Heart right ventricle (tissue), 16 donors: ENCODE measurements at regions not wholly inside any gene's neighbourhood (a gene's known extent, or its start where the extent isn't known, plus 50 kb on each side); places are given as distances from the start of the nearest gene placed in this dataset.
A peak's percentile ranks its signal among the peaks of the same experiment; 100 is the strongest.

Experiments used
- ATAC-seq, 8 donors: fragments of 200-7000 bp; cut with Tn5 transposase; one replicate each; pipeline ENCODE4 v1.9.1; 2020; ENCODE audit warnings: mild to moderate bottlenecking in 8 of 8, moderate library complexity in 8 of 8, moderate number of reproducible peaks in 1 of 8
- DNase-seq, 2 donors: peaks; one replicate each; pipeline ENCODE4 v3.0.0-alpha.2; 2020
- H3K27ac ChIP-seq, 10 donors: fragments of 200-600 bp; sonication (generic) in 2 of 10; one replicate each; pipeline versions ENCODE4 v1.5.0 to v1.8.0; 2020 to 2022; ENCODE audit warnings: mild to moderate bottlenecking in 3 of 10
- H3K27me3 ChIP-seq, 7 donors: fragments of 200-600 bp; one replicate each; pipeline ENCODE4 v1.8.0; 2021 to 2022; ENCODE audit warnings: mild to moderate bottlenecking in 2 of 7
- H3K36me3 ChIP-seq, 9 donors: fragments of 200-600 bp; sonication (generic) in 1 of 9; one replicate each; pipeline versions ENCODE4 v1.5.0 to v1.8.0; 2020 to 2022; ENCODE audit warnings: mild to moderate bottlenecking in 2 of 9
- H3K4me1 ChIP-seq, 9 donors: fragments of 200-600 bp; sonication (generic) in 1 of 9; one replicate each; pipeline versions ENCODE4 v1.5.0 to v1.8.0; 2020 to 2022; ENCODE audit warnings: mild to moderate bottlenecking in 4 of 9
- H3K4me3 ChIP-seq, 10 donors: fragments of 200-600 bp; sonication (generic) in 2 of 10; one replicate each; pipeline versions ENCODE4 v1.5.0 to v1.8.0; 2020 to 2022; ENCODE audit warnings: mild to moderate bottlenecking in 7 of 10, moderate library complexity in 2 of 10
- H3K9me3 ChIP-seq, 11 donors: fragments of 200-600 bp in 10 of 11; sonication (generic) in 2 of 11; one replicate each; pipeline versions ENCODE4 v1.5.0 to v1.8.0; 2013 to 2022; ENCODE audit warnings: mild to moderate bottlenecking in 2 of 11, control low read depth in 1 of 11, moderate library complexity in 1 of 11
- WGBS, 2 donors: extraction: QIAGEN DNeasy Blood & Tissue Kit; methylation state at CpG; one replicate each; pipeline ENCODE4 v1.1.7; 2013; ENCODE audit warnings: inconsistent platforms in 1 of 2; 5-methylcytosine and 5-hydroxymethylcytosine counted together
- intact Hi-C, 10 donors: fragments of 100-400 bp; cut with DNase I; formaldehyde crosslinking; loops; one replicate each; pipeline versions ENCODE4 v1.11.1 to v1.14.2; 2022
- TF ChIP-seq, protein P1 (sequence below), 9 donors: fragments of 200-600 bp; sonication (generic) in 2 of 9; IDR thresholded peaks; one replicate each; pipeline versions ENCODE4 v1.5.0 to v1.8.0; 2021 to 2022; ENCODE audit warnings: antibody characterized with exemption in 9 of 9, mild to moderate bottlenecking in 5 of 9, moderate library complexity in 1 of 9
- donor health status: Arrhythmogenic right ventricular cardiomyopathy.
- donor health status: ischemic (EF 13 %, LVEDD 7.1; RV severe dilation, severe dysfunction).
- donor health status: healthy with polysubstance abuse.
- donor health status: DM: no; HTN: yes; CAD: no.
- donor health status: DM: no; HTN: no; CAD: no.
- donor health status: ischemic (EF 25% LVEDD 6.9; RV normal size, moderate dysfunction).
- donor health status: ischemic (EF 25% LVEDD 5.7; RV mildly dilated, moderate dysfunction).
- donor health status: healthy.
- donor health status: DM: yes; HTN: yes; CAD: no.
- donor health status: Ischemic cardiomyopathy.
- donor health status: ischemic (EF 35%, LVEDD 5.7; RV mildly dilated, moderate dysfunction).
- donor health status: nonischemic (EF 11% LVEDD 7.7; RV severe dilation, severe dysfunction).
- donor health status: DM: yes; HTN: yes; CAD: no.
- donor health status: PGD.
- donor health status: ischemic (EF 29% LVEDD 5.4; RV normal size, mild dysfunction).
- donor health status: nonischemic (EF 23%, LVEDD 6.1; RV moderate dilation, normal function).

DNA sequence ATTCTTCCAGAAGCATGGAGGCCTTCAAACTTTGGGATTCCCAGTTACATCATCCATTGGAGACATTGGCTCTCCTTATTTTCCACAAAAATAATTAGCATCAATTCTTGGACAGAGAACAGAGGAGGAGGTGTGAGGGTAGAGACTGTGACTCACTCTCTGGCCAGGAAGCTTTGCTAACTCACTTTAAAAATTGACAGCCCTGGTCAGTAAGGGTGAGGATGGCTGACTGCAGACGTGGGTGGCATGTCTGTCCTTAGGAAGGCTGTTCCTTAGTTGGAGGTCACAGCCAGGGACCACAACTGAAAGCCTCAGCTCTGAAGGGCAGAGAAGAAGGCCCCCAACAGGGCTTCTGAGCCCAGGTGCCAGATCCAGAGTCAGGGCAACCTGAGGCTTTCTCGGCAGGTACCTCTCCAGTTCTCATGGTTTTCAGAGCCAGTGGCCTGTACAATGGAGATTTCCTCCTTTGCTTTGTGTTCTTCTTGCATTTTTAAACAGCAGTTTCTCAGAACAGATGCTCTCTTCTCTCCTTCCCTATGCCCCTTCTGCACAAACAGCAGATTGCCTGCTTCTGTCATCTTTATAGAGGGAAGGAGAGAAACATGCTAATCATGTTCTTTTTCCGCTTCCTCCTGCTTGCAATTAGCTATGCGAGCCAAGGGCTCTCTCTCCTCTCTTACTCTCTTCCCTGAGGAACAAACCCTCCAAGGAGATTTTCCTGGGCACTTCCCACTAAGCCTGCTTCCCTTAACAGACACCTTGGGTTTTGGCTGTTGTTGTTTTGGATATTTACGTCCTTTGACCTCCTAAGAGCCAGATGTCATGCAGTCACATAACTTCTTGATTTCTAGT, 92.5 kb upstream of the ZNF366 start:
- DNase-seq (no peak), ATAC-seq (no peak)
- Histone ChIP-seq H3K27ac (peak overlapping the region in 1 of 10 donors; percentile 75), H3K4me3 (no peak overlapping the region), H3K27me3 (no peaks in the 10 kb centered on the region), H3K36me3 (no peaks in the 10 kb centered on the region), H3K4me1 (peaks cover 0 to 52% (median 18%) of the 10 kb centered on the region in 9 donors), H3K9me3 (peaks cover 0 to 10% (median 0%) of the 10 kb centered on the region in 11 donors)
- WGBS, 2 donors = 80 to 83% methylated on average over 5 of the region's 5 CpGs
- TF ChIP-seq, protein P1, sequence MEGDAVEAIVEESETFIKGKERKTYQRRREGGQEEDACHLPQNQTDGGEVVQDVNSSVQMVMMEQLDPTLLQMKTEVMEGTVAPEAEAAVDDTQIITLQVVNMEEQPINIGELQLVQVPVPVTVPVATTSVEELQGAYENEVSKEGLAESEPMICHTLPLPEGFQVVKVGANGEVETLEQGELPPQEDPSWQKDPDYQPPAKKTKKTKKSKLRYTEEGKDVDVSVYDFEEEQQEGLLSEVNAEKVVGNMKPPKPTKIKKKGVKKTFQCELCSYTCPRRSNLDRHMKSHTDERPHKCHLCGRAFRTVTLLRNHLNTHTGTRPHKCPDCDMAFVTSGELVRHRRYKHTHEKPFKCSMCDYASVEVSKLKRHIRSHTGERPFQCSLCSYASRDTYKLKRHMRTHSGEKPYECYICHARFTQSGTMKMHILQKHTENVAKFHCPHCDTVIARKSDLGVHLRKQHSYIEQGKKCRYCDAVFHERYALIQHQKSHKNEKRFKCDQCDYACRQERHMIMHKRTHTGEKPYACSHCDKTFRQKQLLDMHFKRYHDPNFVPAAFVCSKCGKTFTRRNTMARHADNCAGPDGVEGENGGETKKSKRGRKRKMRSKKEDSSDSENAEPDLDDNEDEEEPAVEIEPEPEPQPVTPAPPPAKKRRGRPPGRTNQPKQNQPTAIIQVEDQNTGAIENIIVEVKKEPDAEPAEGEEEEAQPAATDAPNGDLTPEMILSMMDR (IDR thresholded peaks at IDR 0.05) = no peak
- intact Hi-C loops = loop anchor here in 1 of 10 donors (10.0 kb wide), 1 partner anchor 215 kb away; the partner anchor contains the start of gene TNPO1

DNA sequence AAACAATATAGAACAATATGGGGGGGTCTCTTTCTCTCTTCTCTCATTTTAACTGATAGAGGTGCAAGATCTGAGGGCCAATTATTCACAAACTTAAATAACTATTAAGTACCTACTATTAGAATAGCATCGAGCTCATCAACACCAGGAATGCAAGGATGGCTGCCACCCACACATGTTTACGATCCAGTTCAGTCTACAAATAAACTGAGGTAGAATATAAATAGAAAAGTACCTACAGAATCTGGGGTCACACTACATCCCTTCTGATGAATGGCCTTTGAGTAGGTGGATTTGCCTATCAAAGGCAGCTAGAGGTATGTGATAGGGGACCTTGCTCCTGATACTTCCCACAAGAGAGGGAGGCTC, 91.8 kb upstream of the ZNF366 start:
- ATAC-seq (no peak), DNase-seq (no peak)
- Histone ChIP-seq H3K27me3 (no peaks in the 10 kb centered on the region), H3K27ac (peak overlapping the region in 1 of 10 donors; percentile 75), H3K4me3 (no peak overlapping the region), H3K9me3 (peaks cover 0 to 10% (median 0%) of the 10 kb centered on the region in 11 donors), H3K4me1 (peaks cover 0 to 50% (median 18%) of the 10 kb centered on the region in 9 donors), H3K36me3 (no peaks in the 10 kb centered on the region)
- intact Hi-C loops = loop anchor here in 1 of 10 donors (10.0 kb wide), 1 partner anchor 216 kb away; the partner anchor contains the start of gene TNPO1
- 93 to 96% methylated on average over 2 of the region's 2 CpGs for WGBS, 2 donors
- TF ChIP-seq, protein P1 (IDR thresholded peaks at IDR 0.05) = no peak

DNA sequence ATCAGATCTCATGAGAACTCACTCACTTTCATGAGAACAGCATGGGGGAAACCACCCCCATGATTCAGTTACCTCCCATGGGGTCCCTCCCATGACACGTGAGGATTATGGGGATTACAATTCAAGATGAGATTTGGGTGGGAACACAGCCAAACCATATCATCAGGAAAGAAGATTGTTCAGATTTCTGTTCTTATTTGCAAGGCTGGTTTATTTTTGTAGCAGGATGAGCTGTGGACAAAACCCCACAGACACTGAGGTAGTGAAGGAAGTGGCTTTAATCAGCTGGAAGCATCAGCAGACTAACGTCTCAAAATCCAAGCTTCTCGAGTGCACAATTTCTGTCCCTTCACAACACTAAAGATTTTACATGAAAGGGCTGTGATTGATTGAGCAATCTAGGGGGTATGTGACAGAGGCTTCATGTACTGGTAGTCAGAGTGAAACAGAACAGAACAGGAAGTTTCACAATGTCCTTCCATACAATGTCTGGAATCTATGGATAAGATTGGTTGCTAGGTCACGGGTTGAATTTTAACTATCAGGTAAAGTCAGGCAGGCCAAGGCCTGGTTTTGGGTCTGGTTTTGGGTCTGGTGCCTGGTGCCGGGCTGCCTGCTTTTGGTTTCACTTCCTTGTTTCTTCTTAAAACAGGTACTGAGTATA, 91.3 kb upstream of the ZNF366 start:
- H3K27me3 ChIP-seq = no peaks in the 10 kb centered on the region
- DNase-seq (no peak), ATAC-seq (peak in 1 of 8 donors; percentile 35)
- peak overlapping the region in 5 of 10 donors; percentile 9 to 75 (median 32) for H3K27ac ChIP-seq
- intact Hi-C loops = loop anchor here in 1 of 10 donors (10.0 kb wide), 1 partner anchor 216 kb away; the partner anchor contains the start of gene TNPO1
- H3K9me3 ChIP-seq = peaks cover 0 to 10% (median 0%) of the 10 kb centered on the region in 11 donors
- WGBS, 2 donors = 66 to 82% methylated on average over 5 of the region's 5 CpGs
- H3K4me3 ChIP-seq = no peak overlapping the region
- TF ChIP-seq, protein P1 (IDR thresholded peaks at IDR 0.05) = no peak
- H3K4me1 ChIP-seq = peaks cover 0 to 46% (median 18%) of the 10 kb centered on the region in 9 donors
- H3K36me3 ChIP-seq = no peaks in the 10 kb centered on the region

DNA sequence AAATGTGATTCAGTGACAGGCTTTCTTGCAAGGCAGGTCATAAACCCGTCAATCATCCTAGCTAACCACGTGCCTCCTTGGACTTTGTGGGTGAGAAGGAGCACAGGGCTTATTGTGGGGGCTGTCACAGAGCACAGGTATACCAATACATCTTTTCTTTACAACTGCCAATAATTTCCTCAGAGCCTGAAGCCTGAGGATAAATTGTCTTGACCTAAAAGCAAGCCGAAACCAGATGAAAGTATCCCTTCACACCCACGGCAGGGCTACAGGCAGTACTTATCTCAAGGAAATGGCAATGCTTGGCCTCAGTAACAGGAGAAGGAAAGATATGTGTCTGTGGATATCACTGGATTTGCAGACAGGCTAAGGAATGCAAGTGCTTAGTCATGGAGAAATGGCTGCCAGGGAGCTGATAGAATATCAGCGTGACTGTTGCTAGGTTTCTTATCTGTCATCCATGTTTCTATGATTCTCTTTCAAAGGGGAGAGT, 90.3 kb upstream of the ZNF366 start:
- TF ChIP-seq, protein P1 (IDR thresholded peaks at IDR 0.05) = no peak
- Histone ChIP-seq H3K4me1 (peaks cover 0 to 46% (median 18%) of the 10 kb centered on the region in 9 donors), H3K4me3 (no peak overlapping the region), H3K36me3 (no peaks in the 10 kb centered on the region), H3K27ac (peak overlapping the region in 5 of 10 donors; percentile 21 to 75 (median 45)), H3K27me3 (no peaks in the 10 kb centered on the region), H3K9me3 (peaks cover 0 to 10% (median 0%) of the 10 kb centered on the region in 11 donors)
- ATAC-seq (peak in 7 of 8 donors; percentile 44 to 80 (median 67)), DNase-seq (peak in 1 of 2 donors; percentile 15)
- intact Hi-C loops = loop anchor here in 1 of 10 donors (10.0 kb wide), 1 partner anchor 217 kb away; the partner anchor contains the start of gene TNPO1
- 30 to 39% methylated on average over 5 of the region's 5 CpGs for WGBS, 2 donors
